NCI-H82 (cell line): ENCODE measurements at regions not wholly inside any gene's neighbourhood (a gene's known extent, or its start where the extent isn't known, plus 50 kb on each side); places are given as distances from the start of the nearest gene placed in this dataset.
A peak's percentile ranks its signal among the peaks of the same experiment; 100 is the strongest.
"Not testable (repeated sequence)": the region's sequence is repeated elsewhere in the genome, so short reads cannot be mapped to it uniquely, and the experiment has no call there.

Experiments
- DNase-seq: peaks from one replicate; lab custom pipeline; 2025; lab: John Stamatoyannopoulos, UW

DNA sequence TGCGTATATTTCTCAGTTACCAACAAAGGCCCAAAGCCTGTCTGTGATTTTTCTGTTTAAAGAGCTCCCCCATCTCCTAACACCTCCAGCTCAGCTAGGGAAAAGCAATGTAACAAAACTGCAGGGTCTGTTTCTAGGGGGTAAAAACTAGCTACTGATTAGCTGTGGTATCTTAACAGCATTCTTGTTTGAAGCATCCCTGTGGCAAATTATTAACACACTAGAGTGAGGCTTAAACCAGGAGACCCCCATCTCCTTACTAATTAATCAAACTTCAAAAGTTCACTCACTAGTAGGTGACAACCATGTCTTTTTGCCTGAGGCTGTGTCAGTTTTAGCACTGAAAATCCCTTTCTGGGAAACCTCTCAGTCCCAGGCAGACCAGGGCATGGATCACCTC, 186.2 kb upstream of the PARD3B start:
- no peak for DNase-seq

DNA sequence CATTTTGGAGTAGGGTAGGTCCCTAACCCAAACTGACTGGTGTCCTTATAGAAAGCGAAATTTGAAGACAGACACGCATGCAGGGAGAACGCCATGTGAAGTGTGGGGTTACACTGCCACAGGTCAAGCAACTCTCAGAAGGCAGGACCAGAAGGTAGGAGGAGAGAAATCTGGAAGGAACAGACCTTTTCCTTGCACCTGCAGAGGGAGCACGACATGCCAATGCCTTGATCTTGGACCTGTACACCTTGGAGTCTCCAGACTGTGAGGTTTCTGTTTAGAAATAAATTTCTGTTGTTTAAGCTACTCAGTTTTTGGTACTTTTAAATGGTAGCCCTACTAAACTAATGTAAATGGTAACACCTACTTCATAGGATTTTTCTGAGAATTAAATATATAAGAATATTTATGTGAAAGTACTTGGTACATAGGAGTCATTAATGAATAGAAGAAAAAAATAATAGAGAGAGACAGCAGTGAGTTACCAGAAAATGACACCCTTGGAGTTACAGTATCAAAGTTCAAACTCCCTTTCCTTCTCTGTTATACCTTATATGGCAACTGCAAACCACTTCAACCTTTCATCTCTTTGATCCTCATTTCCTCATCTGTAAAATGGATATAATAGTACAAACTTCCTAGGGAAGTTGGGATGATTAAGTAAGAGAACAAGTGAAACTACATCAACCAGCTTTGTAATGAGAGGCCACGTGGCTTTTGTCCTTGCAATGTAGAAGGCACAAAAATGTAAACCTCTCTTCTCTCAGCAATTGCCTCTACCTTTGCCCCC, 184.9 kb upstream of the PARD3B start:
- DNase-seq, result no peak

- DNase-seq, result no peak
Observed at GRCh38 chr2:204361738-204362137, 183.5 kb upstream of the PARD3B start.

GRCh38 chr2:204362581-204362980, 182.7 kb upstream of the PARD3B start:
- DNase-seq, result no peak

DNA sequence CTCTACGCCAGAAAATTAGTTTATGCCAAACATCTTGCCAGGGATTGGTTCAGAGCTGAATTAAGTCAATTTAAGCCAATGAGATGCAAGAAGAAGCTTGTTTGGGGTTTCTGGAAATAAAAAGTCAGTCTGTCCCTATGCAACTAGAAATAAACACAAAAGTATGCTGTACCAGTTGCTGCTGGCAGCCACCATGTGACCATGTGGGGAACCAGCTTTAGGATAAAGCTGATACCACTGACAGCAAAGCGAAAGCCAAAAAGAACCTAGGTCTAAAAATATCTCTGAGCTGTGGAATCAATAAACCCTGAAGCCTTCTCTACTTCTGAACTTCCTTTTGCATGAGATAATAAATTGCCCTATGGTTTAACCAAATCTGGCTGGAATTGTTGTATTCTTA, 181.8 kb upstream of the PARD3B start:
- DNase-seq, result no peak

DNA sequence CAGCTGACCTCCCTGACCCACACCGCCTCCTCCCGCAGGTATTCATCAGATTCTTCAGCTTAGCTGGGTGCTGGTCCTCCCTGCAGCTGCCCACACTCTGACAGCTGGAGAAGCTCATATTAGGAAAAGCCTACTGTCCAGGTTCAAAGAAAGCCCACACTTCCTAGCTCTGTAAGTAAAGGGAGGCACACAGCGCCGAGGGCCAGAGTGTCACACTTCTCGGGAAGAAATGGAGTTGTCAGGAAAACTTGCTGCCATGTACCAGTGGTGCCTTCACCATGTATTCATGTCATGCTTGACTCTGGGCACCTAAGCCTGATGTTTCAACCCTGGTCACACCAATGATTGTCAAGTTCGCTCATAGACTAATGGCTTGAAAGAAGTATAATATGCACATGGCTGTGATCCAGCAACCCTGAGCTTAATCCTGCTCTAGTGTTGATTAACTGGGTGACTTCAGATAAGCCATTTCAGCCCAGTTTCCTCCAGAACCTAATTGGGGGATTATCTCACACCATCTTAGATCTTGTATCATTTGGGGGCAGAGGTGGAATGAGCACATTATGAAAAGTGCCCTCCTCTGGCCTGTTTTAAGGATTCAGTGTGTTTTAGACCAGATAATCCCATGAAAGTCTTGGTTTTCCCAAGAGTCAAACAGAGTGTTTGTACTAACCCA, 180.3 kb upstream of the PARD3B start:
- peak; percentile 94 for DNase-seq

- DNase-seq, result peak; percentile 91
Observed at GRCh38 chr2:204365811-204366210, 179.5 kb upstream of the PARD3B start.

- DNase-seq, result no peak
Observed at GRCh38 chr2:204367466-204367865, 177.8 kb upstream of the PARD3B start.

GRCh38 chr2:204370172-204370718, 175.0 kb upstream of the PARD3B start:
- DNase-seq, result no peak

DNA sequence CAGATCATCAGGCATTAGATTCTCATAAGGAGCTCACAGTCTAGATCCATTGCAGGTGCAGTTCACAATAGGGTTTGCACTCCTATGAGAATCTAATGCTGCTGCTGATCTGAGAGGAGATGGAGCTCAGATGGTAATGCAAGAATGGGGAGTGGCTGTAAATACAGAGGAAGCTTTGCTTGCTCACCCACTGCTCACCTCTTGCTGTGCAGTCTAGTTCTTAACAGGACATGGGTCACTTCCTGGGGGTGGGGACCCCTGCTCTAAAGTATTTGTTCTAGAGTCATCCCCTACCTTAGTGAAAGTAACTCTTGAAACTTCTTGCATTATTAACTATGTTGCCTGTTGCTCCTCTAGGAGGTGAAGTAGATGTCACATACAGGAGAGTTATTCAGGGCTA, 171.3 kb upstream of the PARD3B start:
- DNase-seq, result no peak

DNA sequence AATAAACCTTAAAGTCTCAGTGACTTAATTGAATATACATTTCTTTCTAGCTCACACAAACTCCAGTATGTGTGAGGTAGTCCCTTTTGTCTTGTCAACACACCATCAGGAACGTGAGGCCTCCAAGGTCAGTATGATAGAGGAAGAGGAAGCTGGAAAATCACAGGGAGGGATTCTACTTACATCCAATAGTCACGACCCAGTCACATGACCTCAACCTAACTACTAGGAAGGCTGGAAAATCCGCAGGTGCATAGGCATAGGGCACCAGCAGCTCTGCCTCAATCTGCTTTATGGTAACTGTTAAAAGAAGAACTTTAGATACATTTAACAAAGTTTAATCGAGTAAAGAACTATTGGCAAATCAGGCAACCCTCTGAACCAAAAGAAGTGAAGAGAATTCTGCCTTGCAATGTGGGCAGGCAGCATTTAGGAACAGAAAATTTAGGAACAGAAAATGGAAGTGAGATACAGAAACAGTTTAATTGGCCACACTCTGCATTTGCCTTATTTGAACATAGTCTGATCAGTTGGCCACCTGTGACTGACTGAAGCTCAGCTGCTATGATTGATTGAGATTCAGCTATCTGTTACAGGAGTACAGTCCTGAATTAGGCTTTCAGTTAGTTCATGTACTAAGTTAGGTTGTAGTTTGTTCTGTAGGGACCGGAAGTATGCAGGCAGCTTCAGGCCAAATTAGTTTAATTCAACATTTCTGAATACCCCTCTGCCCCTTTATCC, 165.0 kb upstream of the PARD3B start:
- no peak for DNase-seq

DNA sequence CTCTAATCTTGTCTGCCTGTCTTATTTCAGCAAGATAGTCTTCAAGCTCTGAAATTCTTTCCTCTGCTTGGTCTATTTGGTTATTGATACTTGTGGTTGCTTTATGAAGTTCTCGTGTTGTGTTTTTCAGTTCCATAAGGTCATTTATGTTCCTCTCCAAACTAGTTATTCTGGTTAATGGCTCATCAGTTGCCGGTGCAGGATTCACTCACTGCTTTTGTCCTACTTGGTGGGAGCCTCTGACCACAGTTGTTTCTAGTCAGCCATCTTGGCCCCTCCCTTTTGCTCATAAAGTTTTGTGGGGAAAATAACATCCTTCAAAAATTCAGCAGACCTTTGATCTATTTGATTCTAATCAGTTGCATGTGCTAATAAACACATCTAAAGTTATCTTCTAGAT, 158.6 kb upstream of the PARD3B start:
- no peak for DNase-seq

DNA sequence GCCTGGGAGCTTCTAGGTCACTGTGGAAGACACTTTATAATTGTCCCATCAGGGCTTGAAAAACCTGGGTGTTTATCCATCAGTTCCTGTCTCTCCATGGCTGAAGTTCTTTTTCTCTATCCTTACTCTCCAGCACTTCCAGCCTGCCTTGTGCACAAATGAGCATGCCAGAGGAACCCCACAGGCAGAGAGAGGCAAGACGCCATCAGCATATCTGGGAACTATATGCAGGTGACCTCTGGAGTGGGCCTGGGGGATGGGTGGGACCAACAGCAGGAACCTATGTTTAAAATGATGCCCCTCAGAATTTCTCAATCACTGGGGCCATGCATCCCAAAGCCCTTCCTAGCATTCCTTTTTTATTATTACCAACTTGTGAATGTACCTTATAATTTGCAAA, 156.2 kb upstream of the PARD3B start:
- no peak for DNase-seq

DNA sequence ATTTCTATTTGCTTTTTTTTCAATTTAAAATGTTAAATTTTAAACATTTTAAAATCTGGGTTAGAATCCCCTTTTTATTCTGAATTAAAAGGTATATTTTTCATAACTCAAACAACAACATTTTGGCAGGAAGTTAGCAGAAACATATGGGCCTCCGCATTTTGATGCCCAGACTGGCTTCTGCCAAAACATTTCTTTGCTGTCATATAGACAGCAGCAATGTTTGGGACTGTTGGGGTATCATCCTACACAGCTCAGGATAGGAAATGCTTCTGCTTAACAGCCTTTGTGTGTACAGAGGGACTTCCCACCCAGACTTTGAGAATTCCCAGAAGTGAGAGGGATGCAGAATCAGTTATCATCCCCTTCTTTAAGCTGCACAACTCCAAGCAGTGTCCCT, 155.4 kb upstream of the PARD3B start:
- no peak for DNase-seq

DNA sequence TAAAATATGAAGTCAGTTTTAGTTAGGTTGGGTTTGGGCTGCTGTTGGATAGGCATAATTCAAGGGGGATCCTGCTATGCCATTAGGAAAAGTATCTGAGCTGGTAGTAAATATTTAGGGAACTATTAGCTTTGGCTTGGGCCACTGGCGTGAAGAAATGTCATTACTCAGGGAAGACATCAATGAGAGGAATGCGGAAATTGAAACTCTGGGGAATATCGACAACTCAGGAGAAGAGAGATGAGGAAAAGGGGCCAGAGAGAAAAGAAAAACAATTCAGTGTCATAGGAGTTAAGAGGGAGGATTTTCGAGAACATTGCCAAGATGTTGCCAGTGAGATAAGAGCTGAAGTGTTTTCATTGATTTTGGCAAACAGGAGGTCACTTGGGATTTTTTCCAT, 149.7 kb upstream of the PARD3B start:
- DNase-seq, result no peak

DNA sequence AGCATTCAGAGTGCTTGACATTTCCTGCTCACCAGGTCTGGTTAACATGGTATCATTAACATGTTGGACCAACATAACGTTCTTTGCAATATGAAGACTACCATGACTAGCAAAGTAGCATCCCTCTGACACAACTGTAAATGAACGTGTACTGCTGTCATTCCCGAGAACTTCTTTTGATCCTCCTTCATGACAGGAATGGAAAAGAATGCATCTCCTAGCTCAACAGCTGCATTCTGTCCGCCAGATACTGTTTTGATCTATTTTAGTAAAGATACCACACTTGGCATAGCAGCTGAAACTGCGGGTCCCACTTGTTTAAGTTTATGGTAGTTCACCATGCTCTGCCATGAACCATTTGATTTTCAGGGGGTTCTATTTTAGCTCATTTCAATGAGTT, 144.2 kb upstream of the PARD3B start:
- no peak for DNase-seq

GRCh38 chr2:204407204-204408014, 137.9 kb upstream of the PARD3B start:
- no peak for DNase-seq

- not testable (repeated sequence) for DNase-seq
Observed at GRCh38 chr2:204412782-204413181, 132.5 kb upstream of the PARD3B start.

DNA sequence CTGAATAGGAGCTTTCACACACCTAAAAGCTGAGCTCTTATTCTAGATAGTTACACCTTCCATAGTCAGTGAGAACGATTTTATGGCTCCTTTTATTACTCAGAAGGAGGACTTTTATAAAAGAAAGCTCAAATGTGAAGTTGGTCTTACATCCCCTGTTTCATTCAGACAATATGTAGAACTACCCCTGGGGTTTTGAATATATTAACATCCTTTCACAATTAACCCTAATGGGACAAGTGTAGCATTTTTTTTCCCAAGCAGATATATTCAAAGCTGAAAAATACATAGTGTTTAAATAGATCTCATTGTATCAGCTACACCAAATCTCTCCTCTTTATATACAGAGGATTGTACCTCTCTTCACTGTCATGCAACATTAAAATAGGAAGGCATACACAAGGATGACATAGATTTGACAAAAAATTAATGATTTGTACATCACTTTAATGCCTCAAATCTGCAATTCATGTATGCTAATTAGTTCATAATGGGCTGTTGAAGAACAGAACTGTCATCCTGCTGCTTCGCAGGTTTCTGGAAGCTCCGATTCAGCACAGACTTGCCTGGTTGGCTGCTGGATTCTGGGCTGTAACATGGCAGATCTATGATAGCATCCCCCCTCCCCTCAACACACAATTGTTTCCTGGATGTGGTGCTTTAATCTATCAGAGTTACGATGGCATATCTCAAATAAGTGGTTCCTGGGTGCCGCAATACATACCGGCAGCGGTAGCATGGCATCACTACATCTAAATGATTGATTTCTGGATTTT, 129.7 kb upstream of the PARD3B start:
- DNase-seq, result no peak

- DNase-seq, result no peak
Observed at GRCh38 chr2:204416236-204416635, 129.0 kb upstream of the PARD3B start.

- DNase-seq, result no peak
Observed at GRCh38 chr2:204425821-204426220, 119.5 kb upstream of the PARD3B start.
